Astrocyte (in vitro differentiated cells and primary cell): ENCODE measurements at regions not wholly inside any gene's neighbourhood (a gene's known extent, or its start where the extent isn't known, plus 50 kb on each side); places are given as distances from the start of the nearest gene placed in this dataset.
A peak's percentile ranks its signal among the peaks of the same experiment; 100 is the strongest.

Source experiments
- DNase-seq: peaks from one replicate; pipeline ENCODE4 v3.0.0-alpha.2; 2010; ENCODE audit warnings: low read depth
- FAIRE-seq: peaks from 2 replicates; lab custom pipeline; 2011; peaks lifted over from hg19 to GRCh38; lab: Jason Lieb, UNC
- H2AFZ ChIP-seq: 2 replicates; pipeline ENCODE4 v1.6.0; 2012; ENCODE audit warnings: low read depth, low read length, inconsistent platforms
- H3K27ac ChIP-seq: 2 replicates; pipeline ENCODE4 v1.5.1; 2011; ENCODE audit warnings: low read depth, low read length, inconsistent platforms
- H3K27me3 ChIP-seq: 2 replicates; pipeline ENCODE4 v1.6.0; 2011; ENCODE audit warnings: low read length, inconsistent platforms; ENCODE audit not compliant: insufficient read depth
- H3K36me3 ChIP-seq: 2 replicates; pipeline ENCODE4 v1.5.1; 2011; ENCODE audit warnings: low read length, inconsistent platforms; ENCODE audit not compliant: insufficient read depth
- H3K4me1 ChIP-seq: 2 replicates; pipeline ENCODE4 v1.5.1; 2011; ENCODE audit warnings: low read length, inconsistent platforms; ENCODE audit not compliant: insufficient read depth
- H3K4me2 ChIP-seq: 2 replicates; pipeline ENCODE4 v1.6.0; 2012; ENCODE audit warnings: low read length, inconsistent platforms
- H3K4me3 ChIP-seq: 2 replicates; pipeline ENCODE4 v1.5.1; 2011; ENCODE audit warnings: low read depth, mild to moderate bottlenecking, low read length, inconsistent platforms; ENCODE audit not compliant: insufficient read depth
- H3K79me2 ChIP-seq: 2 replicates; pipeline ENCODE4 v1.6.0; 2012; ENCODE audit warnings: mild to moderate bottlenecking, low read length, inconsistent platforms; ENCODE audit not compliant: insufficient read depth
- H3K9ac ChIP-seq: 2 replicates; pipeline ENCODE4 v1.6.0; 2012; ENCODE audit warnings: mild to moderate bottlenecking, low read length, inconsistent platforms
- H3K9me3 ChIP-seq: 2 replicates; pipeline ENCODE4 v1.5.1; 2012; ENCODE audit warnings: low read depth, mild to moderate bottlenecking, low read length, inconsistent platforms; ENCODE audit not compliant: insufficient read depth
- H4K20me1 ChIP-seq: 2 replicates; pipeline ENCODE4 v1.6.0; 2012; ENCODE audit warnings: low read length, inconsistent platforms; ENCODE audit not compliant: insufficient read depth
- H3K27ac Mint-ChIP-seq: one replicate; pipeline ENCODE4 v1.8.0; 2021; ENCODE audit warnings: mild to moderate bottlenecking, mixed read lengths; ENCODE audit not compliant: unreplicated experiment
- H3K27me3 Mint-ChIP-seq: one replicate; pipeline ENCODE4 v1.8.0; 2021; ENCODE audit warnings: low read depth, mixed read lengths; ENCODE audit not compliant: unreplicated experiment
- H3K36me3 Mint-ChIP-seq: one replicate; pipeline ENCODE4 v1.8.0; 2021; ENCODE audit warnings: low read depth, mixed read lengths; ENCODE audit not compliant: unreplicated experiment
- H3K4me1 Mint-ChIP-seq: one replicate; pipeline ENCODE4 v1.8.0; 2021; ENCODE audit warnings: low read depth, mixed read lengths; ENCODE audit not compliant: unreplicated experiment
- H3K4me3 Mint-ChIP-seq: one replicate; pipeline ENCODE4 v1.8.0; 2021; ENCODE audit warnings: mild to moderate bottlenecking, moderate library complexity, mixed read lengths; ENCODE audit not compliant: unreplicated experiment
- H3K9me3 Mint-ChIP-seq: one replicate; pipeline ENCODE4 v1.8.0; 2021; ENCODE audit warnings: mild to moderate bottlenecking, mixed read lengths; ENCODE audit not compliant: unreplicated experiment
- EZH2 ChIP-seq: IDR thresholded peaks from 2 replicates; pipeline ENCODE4 v1.6.1; 2012; ENCODE audit warnings: mild to moderate bottlenecking, low read length, inconsistent platforms; ENCODE audit not compliant: insufficient read depth
- TF ChIP-seq, protein P1 (sequence below): IDR thresholded peaks from 2 replicates; pipeline ENCODE4 v1.5.1; 2011; ENCODE audit warnings: low read depth, mild to moderate bottlenecking, inconsistent platforms, low read length, moderate library complexity; ENCODE audit not compliant: insufficient read depth

DNA sequence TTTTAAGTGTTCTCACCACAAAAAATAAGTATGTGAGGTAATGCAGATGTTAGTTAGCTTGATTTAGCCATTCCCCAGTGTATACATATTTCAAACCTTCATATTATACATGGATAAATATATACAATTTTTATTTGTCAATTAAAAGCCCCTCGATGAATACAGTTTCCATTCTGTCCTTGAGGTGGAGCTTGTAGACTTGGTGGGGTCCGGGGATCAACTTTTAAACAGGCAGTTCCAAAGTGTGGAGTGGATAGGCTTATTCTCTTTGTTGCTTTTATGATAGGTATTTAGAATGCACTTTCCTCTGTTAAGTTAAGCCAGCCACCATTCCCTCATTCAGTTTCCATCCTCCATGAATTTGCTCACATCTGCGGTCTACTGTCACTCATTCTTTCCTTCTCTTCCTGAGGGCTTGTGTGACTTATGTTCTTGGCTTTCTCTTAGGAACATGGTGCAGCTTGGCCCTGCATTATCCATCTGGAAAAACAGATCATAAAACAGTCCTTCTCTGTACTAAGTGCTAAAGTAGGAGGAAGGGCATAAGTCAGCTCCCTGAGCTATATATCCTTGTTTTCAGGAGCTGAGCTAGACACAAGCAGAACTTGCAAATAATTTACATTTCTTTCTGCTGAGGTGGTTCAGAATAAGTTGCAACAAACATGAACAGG is 149.1 kb downstream of the NFKBIZ start:
- H3K27me3 ChIP-seq, result no peaks in the 10 kb centered on the region
- no peaks in the 10 kb centered on the region for H4K20me1 ChIP-seq
- FAIRE-seq (no peak), DNase-seq (no peak)
- peaks cover 2% of the 10 kb centered on the region for H3K27me3 Mint-ChIP-seq
- peaks cover 28% of the 10 kb centered on the region for H3K4me1 Mint-ChIP-seq
- no peak overlapping the region for H2AFZ ChIP-seq
- H3K36me3 ChIP-seq, result no peaks in the 10 kb centered on the region
- H3K79me2 ChIP-seq, result no peaks in the 10 kb centered on the region
- no peak overlapping the region for H3K4me3 ChIP-seq
- no peaks in the 10 kb centered on the region for H3K36me3 Mint-ChIP-seq
- H3K4me3 Mint-ChIP-seq, result no peak overlapping the region
- TF ChIP-seq, protein P1, sequence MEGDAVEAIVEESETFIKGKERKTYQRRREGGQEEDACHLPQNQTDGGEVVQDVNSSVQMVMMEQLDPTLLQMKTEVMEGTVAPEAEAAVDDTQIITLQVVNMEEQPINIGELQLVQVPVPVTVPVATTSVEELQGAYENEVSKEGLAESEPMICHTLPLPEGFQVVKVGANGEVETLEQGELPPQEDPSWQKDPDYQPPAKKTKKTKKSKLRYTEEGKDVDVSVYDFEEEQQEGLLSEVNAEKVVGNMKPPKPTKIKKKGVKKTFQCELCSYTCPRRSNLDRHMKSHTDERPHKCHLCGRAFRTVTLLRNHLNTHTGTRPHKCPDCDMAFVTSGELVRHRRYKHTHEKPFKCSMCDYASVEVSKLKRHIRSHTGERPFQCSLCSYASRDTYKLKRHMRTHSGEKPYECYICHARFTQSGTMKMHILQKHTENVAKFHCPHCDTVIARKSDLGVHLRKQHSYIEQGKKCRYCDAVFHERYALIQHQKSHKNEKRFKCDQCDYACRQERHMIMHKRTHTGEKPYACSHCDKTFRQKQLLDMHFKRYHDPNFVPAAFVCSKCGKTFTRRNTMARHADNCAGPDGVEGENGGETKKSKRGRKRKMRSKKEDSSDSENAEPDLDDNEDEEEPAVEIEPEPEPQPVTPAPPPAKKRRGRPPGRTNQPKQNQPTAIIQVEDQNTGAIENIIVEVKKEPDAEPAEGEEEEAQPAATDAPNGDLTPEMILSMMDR, result no peak
- TF ChIP-seq EZH2, result no peak
- peaks cover 2% of the 10 kb centered on the region for H3K9me3 Mint-ChIP-seq
- H3K27ac ChIP-seq, result no peak overlapping the region
- H3K27ac Mint-ChIP-seq, result no peak overlapping the region
- no peak overlapping the region for H3K4me2 ChIP-seq
- H3K9ac ChIP-seq, result no peak overlapping the region
- peaks cover 4% of the 10 kb centered on the region for H3K4me1 ChIP-seq
- H3K9me3 ChIP-seq, result no peaks in the 10 kb centered on the region

DNA sequence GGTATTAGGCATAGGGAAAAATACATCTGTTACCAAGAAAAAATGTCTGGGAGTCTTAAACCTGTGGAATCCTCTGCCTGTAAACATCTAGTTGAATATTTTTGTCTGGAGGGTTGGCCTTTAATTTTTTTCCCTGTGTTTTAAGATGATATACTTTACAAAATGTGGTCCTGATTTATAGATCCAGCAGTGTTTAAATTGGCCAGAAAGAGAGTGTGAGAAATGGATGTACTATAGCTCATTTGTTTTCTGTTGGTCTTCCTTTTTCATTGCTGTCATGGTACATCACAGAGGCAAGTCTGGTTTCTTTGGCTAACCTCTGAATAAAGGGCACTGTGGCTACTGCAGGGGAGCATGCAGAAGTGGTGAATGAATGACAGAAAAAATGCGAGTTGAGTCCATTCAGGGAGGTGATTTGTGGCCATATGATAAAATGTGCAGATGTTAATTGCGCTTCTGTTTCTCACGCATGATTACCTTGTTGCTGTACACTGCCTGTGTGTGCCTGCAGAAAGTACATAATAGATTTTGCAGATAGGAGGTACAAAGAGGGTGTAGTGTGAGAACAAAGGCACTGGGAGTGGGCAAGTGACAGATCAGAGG is 150.0 kb downstream of the NFKBIZ start:
- DNase-seq, result peak; percentile 90
- no peak overlapping the region for H3K4me3 Mint-ChIP-seq
- no peak overlapping the region for H3K9ac ChIP-seq
- H3K27me3 Mint-ChIP-seq, result peaks cover 2% of the 10 kb centered on the region
- FAIRE-seq, result no peak
- no peaks in the 10 kb centered on the region for H3K36me3 Mint-ChIP-seq
- H3K4me3 ChIP-seq, result no peak overlapping the region
- peaks cover 2% of the 10 kb centered on the region for H3K9me3 Mint-ChIP-seq
- no peaks in the 10 kb centered on the region for H4K20me1 ChIP-seq
- H3K27ac ChIP-seq, result no peak overlapping the region
- H3K4me1 ChIP-seq, result peaks cover 4% of the 10 kb centered on the region
- no peaks in the 10 kb centered on the region for H3K9me3 ChIP-seq
- no peaks in the 10 kb centered on the region for H3K79me2 ChIP-seq
- H2AFZ ChIP-seq, result no peak overlapping the region
- H3K27ac Mint-ChIP-seq, result no peak overlapping the region
- H3K36me3 ChIP-seq, result no peaks in the 10 kb centered on the region
- no peak overlapping the region for H3K4me2 ChIP-seq
- no peaks in the 10 kb centered on the region for H3K27me3 ChIP-seq
- TF ChIP-seq, protein P1, result no peak
- no peak for TF ChIP-seq EZH2
- peaks cover 26% of the 10 kb centered on the region for H3K4me1 Mint-ChIP-seq

DNA sequence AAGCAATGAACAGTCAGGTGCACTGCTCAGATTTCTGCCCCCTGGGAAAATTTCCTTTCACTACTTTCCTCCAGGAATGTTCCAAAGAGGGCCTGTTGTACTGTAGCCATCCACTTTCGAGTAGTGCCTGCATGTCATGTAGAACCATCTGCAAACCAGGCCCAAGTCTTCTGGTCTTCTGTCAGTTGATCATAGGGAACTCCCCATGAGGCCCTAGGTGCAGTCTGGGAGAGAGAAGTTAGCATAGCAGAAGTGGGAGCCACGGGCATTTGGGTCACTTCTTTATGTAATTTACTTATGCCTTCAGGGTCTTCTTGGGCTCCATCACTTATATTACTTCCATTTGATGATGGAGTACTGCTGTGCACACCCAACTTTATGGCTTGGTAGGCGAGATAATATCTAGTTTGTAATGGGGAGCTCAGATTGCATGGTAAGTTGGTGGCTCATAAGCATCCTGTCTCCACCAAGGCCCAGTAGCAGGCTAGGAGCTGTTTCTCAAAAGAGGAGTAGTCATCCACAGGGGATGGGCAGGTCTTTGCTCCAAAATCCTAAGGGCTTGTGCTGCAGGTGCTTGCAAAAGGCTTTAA is 151.4 kb downstream of the NFKBIZ start:
- DNase-seq (no peak), FAIRE-seq (no peak)
- Histone ChIP-seq H3K9ac (no peak overlapping the region), H3K4me2 (no peak overlapping the region), H3K36me3 (no peaks in the 10 kb centered on the region), H2AFZ (no peak overlapping the region), H3K9me3 (no peaks in the 10 kb centered on the region), H3K79me2 (no peaks in the 10 kb centered on the region), H4K20me1 (no peaks in the 10 kb centered on the region), H3K27ac (no peak overlapping the region), H3K4me3 (no peak overlapping the region), H3K27me3 (no peaks in the 10 kb centered on the region), H3K4me1 (no peaks in the 10 kb centered on the region)
- TF ChIP-seq EZH2, result no peak
- TF ChIP-seq, protein P1, result no peak
- H3K27ac Mint-ChIP-seq, result no peak overlapping the region
- H3K36me3 Mint-ChIP-seq, result no peaks in the 10 kb centered on the region
- peaks cover 13% of the 10 kb centered on the region for H3K4me1 Mint-ChIP-seq
- no peak overlapping the region for H3K4me3 Mint-ChIP-seq
- H3K9me3 Mint-ChIP-seq, result peaks cover 2% of the 10 kb centered on the region
- peaks cover 2% of the 10 kb centered on the region for H3K27me3 Mint-ChIP-seq
